Neural cell (in vitro differentiated cells): ENCODE measurements at regions not wholly inside any gene's neighbourhood (a gene's known extent, or its start where the extent isn't known, plus 50 kb on each side); places are given as distances from the start of the nearest gene placed in this dataset.
"Not testable (repeated sequence)": the region's sequence is repeated elsewhere in the genome, so short reads cannot be mapped to it uniquely, and the experiment has no call there.

Experiments used
- H2AFZ ChIP-seq: fragments of 200-600, 300-800 bp; sonication (generic), shearing (Covaris generic); 2 replicates; pipeline ENCODE4 v1.6.0; 2014; ENCODE audit warnings: low read depth, mild to moderate bottlenecking, antibody characterized with exemption, low read length, moderate library complexity
- H3F3A ChIP-seq: fragments of 200-600 bp; shearing (Covaris generic); 2 replicates; pipeline ENCODE4 v1.6.1; 2016; ENCODE audit warnings: mild to moderate bottlenecking, moderate library complexity, mixed read lengths, antibody characterized with exemption, low read length; ENCODE audit not compliant: insufficient read depth, poor library complexity, severe bottlenecking
- H3K27ac ChIP-seq: fragments of 200-600, 300-800 bp; sonication (generic), shearing (Covaris generic); 2 replicates; pipeline ENCODE4 v1.5.1; 2014; ENCODE audit warnings: mild to moderate bottlenecking, low read length, moderate library complexity
- H3K27me3 ChIP-seq: fragments of 300-800, 200-600 bp; sonication (generic), shearing (Covaris generic); 2 replicates; pipeline ENCODE4 v1.6.0; 2014; ENCODE audit warnings: mild to moderate bottlenecking, low read depth, low read length, moderate library complexity; ENCODE audit not compliant: insufficient read depth
- H3K36me3 ChIP-seq: fragments of 300-800, 200-600 bp; sonication (generic), shearing (Covaris generic); 2 replicates; pipeline ENCODE4 v1.5.1; 2014; ENCODE audit warnings: mild to moderate bottlenecking, antibody characterized with exemption, low read length, moderate library complexity; ENCODE audit not compliant: insufficient read depth
- H3K4me2 ChIP-seq: fragments of 300-800, 200-600 bp; sonication (generic), shearing (Covaris generic); 2 replicates; pipeline ENCODE4 v1.6.0; 2014; ENCODE audit warnings: mild to moderate bottlenecking, low read length
- H3K4me3 ChIP-seq: fragments of 300-800, 200-600 bp; sonication (generic), shearing (Covaris generic); 2 replicates; pipeline ENCODE4 v1.5.1; 2014; ENCODE audit warnings: mild to moderate bottlenecking, low read length, moderate library complexity
- H3K79me2 ChIP-seq: fragments of 200-600 bp; shearing (Covaris generic); replicated peaks from 2 replicates; pipeline ENCODE4 v1.6.0; 2014; ENCODE audit warnings: mild to moderate bottlenecking, low read length, moderate library complexity; ENCODE audit not compliant: insufficient read depth
- H3K9ac ChIP-seq: fragments of 300-800, 200-600 bp; sonication (generic), shearing (Covaris generic); 2 replicates; pipeline ENCODE4 v1.6.1; 2016; ENCODE audit warnings: mild to moderate bottlenecking, low read length, mixed read lengths
- H3K9me2 ChIP-seq: fragments of 200-600 bp; shearing (Covaris generic); 2 replicates; pipeline ENCODE4 v1.6.1; 2016; ENCODE audit warnings: mild to moderate bottlenecking, low read length, mixed read lengths; ENCODE audit not compliant: insufficient read depth
- H3K9me3 ChIP-seq: fragments of 200-600, 300-800 bp; sonication (generic), shearing (Covaris generic); 2 replicates; pipeline ENCODE4 v1.6.1; 2016; ENCODE audit warnings: mild to moderate bottlenecking, mixed run types, low read length, moderate library complexity, mixed read lengths
- H4K20me1 ChIP-seq: fragments of 200-600 bp; shearing (Covaris generic); 2 replicates; pipeline ENCODE4 v1.6.1; 2016; ENCODE audit warnings: mild to moderate bottlenecking, mixed run types; ENCODE audit not compliant: insufficient read depth
- EP300 ChIP-seq: fragments of 450-650 bp; conservative IDR thresholded peaks from 2 replicates; pipeline ENCODE4 v1.6.1; 2014; ENCODE audit warnings: antibody characterized with exemption, mild to moderate bottlenecking, moderate library complexity; ENCODE audit not compliant: poor library complexity, severe bottlenecking
- EZH2 ChIP-seq: fragments of 200-600, 300-800 bp; shearing (Covaris generic), sonication (generic); IDR thresholded peaks from 2 replicates; pipeline ENCODE4 v1.6.1; 2014; ENCODE audit warnings: antibody characterized with exemption, low read length, borderline replicate concordance, mild to moderate bottlenecking; ENCODE audit not compliant: insufficient read depth, poor library complexity, severe bottlenecking
- MXI1 ChIP-seq: fragments of 450-650 bp; conservative IDR thresholded peaks from 2 replicates; pipeline ENCODE4 v1.6.1; 2014; ENCODE audit warnings: antibody characterized with exemption, mild to moderate bottlenecking; ENCODE audit not compliant: poor library complexity, severe bottlenecking
- POLR2AphosphoS5 ChIP-seq: IDR thresholded peaks from 2 replicates; pipeline ENCODE4 v1.6.1; 2012
- RAD21 ChIP-seq: fragments of 450-650 bp; conservative IDR thresholded peaks from 2 replicates; pipeline ENCODE4 v1.6.1; 2014; ENCODE audit warnings: antibody characterized with exemption, mild to moderate bottlenecking, moderate library complexity
- SMC3 ChIP-seq: fragments of 450-650 bp; conservative IDR thresholded peaks from 2 replicates; pipeline ENCODE4 v1.6.1; 2014; ENCODE audit warnings: antibody characterized with exemption, mild to moderate bottlenecking, moderate library complexity; ENCODE audit not compliant: poor library complexity
- TAF1 ChIP-seq: IDR thresholded peaks from 2 replicates; pipeline ENCODE4 v1.6.1; 2012; ENCODE audit warnings: low read depth
- TF ChIP-seq, protein P1 (sequence below): IDR thresholded peaks from 2 replicates; pipeline ENCODE4 v1.6.1; 2012; ENCODE audit warnings: borderline replicate concordance
- TF ChIP-seq, protein P2 (sequence below): fragments of 450-650 bp; IDR thresholded peaks from 2 replicates; pipeline ENCODE4 v1.5.1; 2014; ENCODE audit warnings: antibody characterized with exemption, mild to moderate bottlenecking, moderate library complexity; ENCODE audit not compliant: poor library complexity, severe bottlenecking

DNA sequence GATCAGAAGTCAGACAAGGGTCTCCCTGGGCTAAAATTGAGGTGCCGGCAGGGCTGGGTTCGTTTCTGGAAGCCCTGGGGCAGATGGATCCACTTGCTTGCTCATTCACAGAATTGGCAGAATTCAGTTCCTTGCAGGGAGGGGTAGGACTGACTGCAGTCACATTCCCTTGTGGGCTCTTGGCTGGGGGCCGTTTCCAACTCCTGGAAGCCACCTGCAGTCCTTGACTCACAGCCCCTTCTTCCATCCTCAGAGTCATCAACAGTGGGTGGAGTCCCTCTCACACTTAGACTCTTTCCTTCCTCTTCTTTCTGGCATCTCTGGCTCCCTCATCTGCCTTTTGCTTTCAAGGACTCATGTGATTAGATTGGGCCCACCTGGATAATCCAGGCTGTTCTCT lies 54.6 kb upstream of the NANOS1 start:
- Histone ChIP-seq H2AFZ (no peak overlapping the region), H3F3A (no peaks in the 10 kb centered on the region), H3K9me2 (no peaks in the 10 kb centered on the region), H3K4me2 (no peak overlapping the region), H3K4me3 (no peak overlapping the region), H3K9ac (no peak overlapping the region), H3K79me2 (no peaks in the 10 kb centered on the region), H3K9me3 (peaks cover 5% of the 10 kb centered on the region), H3K27me3 (no peaks in the 10 kb centered on the region), H4K20me1 (no peaks in the 10 kb centered on the region), H3K36me3 (no peaks in the 10 kb centered on the region), H3K27ac (no peak overlapping the region)
- no peak for TF ChIP-seq SMC3
- TF ChIP-seq, protein P1, sequence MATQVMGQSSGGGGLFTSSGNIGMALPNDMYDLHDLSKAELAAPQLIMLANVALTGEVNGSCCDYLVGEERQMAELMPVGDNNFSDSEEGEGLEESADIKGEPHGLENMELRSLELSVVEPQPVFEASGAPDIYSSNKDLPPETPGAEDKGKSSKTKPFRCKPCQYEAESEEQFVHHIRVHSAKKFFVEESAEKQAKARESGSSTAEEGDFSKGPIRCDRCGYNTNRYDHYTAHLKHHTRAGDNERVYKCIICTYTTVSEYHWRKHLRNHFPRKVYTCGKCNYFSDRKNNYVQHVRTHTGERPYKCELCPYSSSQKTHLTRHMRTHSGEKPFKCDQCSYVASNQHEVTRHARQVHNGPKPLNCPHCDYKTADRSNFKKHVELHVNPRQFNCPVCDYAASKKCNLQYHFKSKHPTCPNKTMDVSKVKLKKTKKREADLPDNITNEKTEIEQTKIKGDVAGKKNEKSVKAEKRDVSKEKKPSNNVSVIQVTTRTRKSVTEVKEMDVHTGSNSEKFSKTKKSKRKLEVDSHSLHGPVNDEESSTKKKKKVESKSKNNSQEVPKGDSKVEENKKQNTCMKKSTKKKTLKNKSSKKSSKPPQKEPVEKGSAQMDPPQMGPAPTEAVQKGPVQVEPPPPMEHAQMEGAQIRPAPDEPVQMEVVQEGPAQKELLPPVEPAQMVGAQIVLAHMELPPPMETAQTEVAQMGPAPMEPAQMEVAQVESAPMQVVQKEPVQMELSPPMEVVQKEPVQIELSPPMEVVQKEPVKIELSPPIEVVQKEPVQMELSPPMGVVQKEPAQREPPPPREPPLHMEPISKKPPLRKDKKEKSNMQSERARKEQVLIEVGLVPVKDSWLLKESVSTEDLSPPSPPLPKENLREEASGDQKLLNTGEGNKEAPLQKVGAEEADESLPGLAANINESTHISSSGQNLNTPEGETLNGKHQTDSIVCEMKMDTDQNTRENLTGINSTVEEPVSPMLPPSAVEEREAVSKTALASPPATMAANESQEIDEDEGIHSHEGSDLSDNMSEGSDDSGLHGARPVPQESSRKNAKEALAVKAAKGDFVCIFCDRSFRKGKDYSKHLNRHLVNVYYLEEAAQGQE: no peak
- no peak for TF ChIP-seq MXI1
- no peak for TF ChIP-seq EZH2
- no peak for TF ChIP-seq RAD21
- TF ChIP-seq EP300: no peak
- no peak for TF ChIP-seq POLR2AphosphoS5

GRCh38 chr10:118976219-118976618 lies 53.3 kb upstream of the NANOS1 start:
- not testable (repeated sequence) for H3K4me2 ChIP-seq, H3K9ac ChIP-seq, H2AFZ ChIP-seq, H3K79me2 ChIP-seq, H3K36me3 ChIP-seq, H3K4me3 ChIP-seq, H3F3A ChIP-seq, H3K9me2 ChIP-seq, H4K20me1 ChIP-seq, H3K9me3 ChIP-seq, H3K27me3 ChIP-seq, H3K27ac ChIP-seq

GRCh38 chr10:118977022-118977599 lies 52.4 kb upstream of the NANOS1 start:
- Histone ChIP-seq H3K4me2 (no peak overlapping the region), H3K36me3 (no peaks in the 10 kb centered on the region), H3F3A (no peaks in the 10 kb centered on the region), H3K4me3 (no peak overlapping the region), H3K27me3 (no peaks in the 10 kb centered on the region), H4K20me1 (no peaks in the 10 kb centered on the region), H3K79me2 (no peaks in the 10 kb centered on the region), H3K9me2 (no peaks in the 10 kb centered on the region), H3K27ac (no peak overlapping the region), H2AFZ (no peak overlapping the region), H3K9me3 (peaks cover 5% of the 10 kb centered on the region), H3K9ac (no peak overlapping the region)
- TF ChIP-seq RAD21: no peak
- TF ChIP-seq, protein P2, sequence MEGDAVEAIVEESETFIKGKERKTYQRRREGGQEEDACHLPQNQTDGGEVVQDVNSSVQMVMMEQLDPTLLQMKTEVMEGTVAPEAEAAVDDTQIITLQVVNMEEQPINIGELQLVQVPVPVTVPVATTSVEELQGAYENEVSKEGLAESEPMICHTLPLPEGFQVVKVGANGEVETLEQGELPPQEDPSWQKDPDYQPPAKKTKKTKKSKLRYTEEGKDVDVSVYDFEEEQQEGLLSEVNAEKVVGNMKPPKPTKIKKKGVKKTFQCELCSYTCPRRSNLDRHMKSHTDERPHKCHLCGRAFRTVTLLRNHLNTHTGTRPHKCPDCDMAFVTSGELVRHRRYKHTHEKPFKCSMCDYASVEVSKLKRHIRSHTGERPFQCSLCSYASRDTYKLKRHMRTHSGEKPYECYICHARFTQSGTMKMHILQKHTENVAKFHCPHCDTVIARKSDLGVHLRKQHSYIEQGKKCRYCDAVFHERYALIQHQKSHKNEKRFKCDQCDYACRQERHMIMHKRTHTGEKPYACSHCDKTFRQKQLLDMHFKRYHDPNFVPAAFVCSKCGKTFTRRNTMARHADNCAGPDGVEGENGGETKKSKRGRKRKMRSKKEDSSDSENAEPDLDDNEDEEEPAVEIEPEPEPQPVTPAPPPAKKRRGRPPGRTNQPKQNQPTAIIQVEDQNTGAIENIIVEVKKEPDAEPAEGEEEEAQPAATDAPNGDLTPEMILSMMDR: no peak
- TF ChIP-seq MXI1: no peak
- TF ChIP-seq TAF1: no peak
- no peak for TF ChIP-seq SMC3
- TF ChIP-seq, protein P1: no peak
- no peak for TF ChIP-seq EP300
- TF ChIP-seq POLR2AphosphoS5: no peak
- no peak for TF ChIP-seq EZH2
